ENCODE measurements at regions not wholly inside any gene's neighbourhood (a gene's known extent, or its start where the extent isn't known, plus 50 kb on each side); places are given as distances from the start of the nearest gene placed in this dataset.

GRCh38 chr7:11956991-11957390 lies 125.0 kb upstream of the THSD7A start:
- no peaks in the 10 kb centered on the region for H3K36me3 ChIP-seq (ENCODE audit: control insufficient read depth, insufficient read depth, low read length)
- no peak overlapping the region for H2AFZ ChIP-seq (ENCODE audit: low read length)
- TF ChIP-seq EZH2 (IDR thresholded peaks at IDR 0.05; ENCODE audit: low read length, missing control alignments), result no peak
- no peak for TF ChIP-seq CTCF (conservative IDR thresholded peaks at IDR 0.05 in 1 of 2, IDR thresholded peaks at IDR 0.05 in 1 of 2; ENCODE audit: low read depth in 1 of 2, low read length in 2 of 2)
- H3K9me3 ChIP-seq (ENCODE audit: control insufficient read depth, insufficient read depth, low read depth, low read length), result no peaks in the 10 kb centered on the region
- no peaks in the 10 kb centered on the region for H3K27me3 ChIP-seq (ENCODE audit: control insufficient read depth, insufficient read depth, low read length)
- no peak overlapping the region for H3K9ac ChIP-seq (ENCODE audit: insufficient read depth, low read length)
- H3K4me1 ChIP-seq (ENCODE audit: control insufficient read depth, extremely low read depth, insufficient read depth, low read length), result no peaks in the 10 kb centered on the region
- H3K27ac ChIP-seq (ENCODE audit: insufficient read depth, low read length), result no peak overlapping the region
- H4K20me1 ChIP-seq (ENCODE audit: control insufficient read depth, extremely low read depth, insufficient read depth, low read length), result no peaks in the 10 kb centered on the region
- no peak overlapping the region for H3K4me3 ChIP-seq (replicated peaks in 1 of 4; ENCODE audit: control extremely low read depth in 1 of 4, insufficient read depth in 1 of 4, low read depth in 3 of 4, low read length in 4 of 4)
- no peaks in the 10 kb centered on the region for H3K79me2 ChIP-seq (ENCODE audit: control insufficient read depth, insufficient read depth, low read length)
- H3K4me2 ChIP-seq (ENCODE audit: extremely low read depth, insufficient read depth, low read length), result no peak overlapping the region
- no peak for DNase-seq (ENCODE audit: low read depth in 2 of 2)

- H3K36me3 ChIP-seq (ENCODE audit: control insufficient read depth, insufficient read depth, low read length), result no peaks in the 10 kb centered on the region
- H3K4me2 ChIP-seq (ENCODE audit: extremely low read depth, insufficient read depth, low read length), result no peak overlapping the region
- H3K27me3 ChIP-seq (ENCODE audit: control insufficient read depth, insufficient read depth, low read length), result no peaks in the 10 kb centered on the region
- H3K9me3 ChIP-seq (ENCODE audit: control insufficient read depth, insufficient read depth, low read depth, low read length), result no peaks in the 10 kb centered on the region
- no peaks in the 10 kb centered on the region for H3K79me2 ChIP-seq (ENCODE audit: control insufficient read depth, insufficient read depth, low read length)
- H3K4me3 ChIP-seq (replicated peaks in 1 of 4; ENCODE audit: control extremely low read depth in 1 of 4, insufficient read depth in 1 of 4, low read depth in 3 of 4, low read length in 4 of 4), result no peak overlapping the region
- TF ChIP-seq CTCF (conservative IDR thresholded peaks at IDR 0.05 in 1 of 2, IDR thresholded peaks at IDR 0.05 in 1 of 2; ENCODE audit: low read depth in 1 of 2, low read length in 2 of 2) (no peak), EZH2 (IDR thresholded peaks at IDR 0.05; ENCODE audit: low read length, missing control alignments) (no peak)
- no peak overlapping the region for H2AFZ ChIP-seq (ENCODE audit: low read length)
- H3K27ac ChIP-seq (ENCODE audit: insufficient read depth, low read length), result no peak overlapping the region
- H3K4me1 ChIP-seq (ENCODE audit: control insufficient read depth, extremely low read depth, insufficient read depth, low read length), result no peaks in the 10 kb centered on the region
- H4K20me1 ChIP-seq (ENCODE audit: control insufficient read depth, extremely low read depth, insufficient read depth, low read length), result no peaks in the 10 kb centered on the region
- no peak overlapping the region for H3K9ac ChIP-seq (ENCODE audit: insufficient read depth, low read length)
- no peak for DNase-seq (ENCODE audit: low read depth in 2 of 2)
Observed at GRCh38 chr7:11957956-11958355, 126.0 kb upstream of the THSD7A start.

- H3K4me3 ChIP-seq (replicated peaks in 1 of 4; ENCODE audit: control extremely low read depth in 1 of 4, insufficient read depth in 1 of 4, low read depth in 3 of 4, low read length in 4 of 4), result no peak overlapping the region
- no peaks in the 10 kb centered on the region for H3K79me2 ChIP-seq (ENCODE audit: control insufficient read depth, insufficient read depth, low read length)
- H4K20me1 ChIP-seq (ENCODE audit: control insufficient read depth, extremely low read depth, insufficient read depth, low read length), result no peaks in the 10 kb centered on the region
- H3K27me3 ChIP-seq (ENCODE audit: control insufficient read depth, insufficient read depth, low read length), result no peaks in the 10 kb centered on the region
- H3K4me1 ChIP-seq (ENCODE audit: control insufficient read depth, extremely low read depth, insufficient read depth, low read length), result no peaks in the 10 kb centered on the region
- H3K9ac ChIP-seq (ENCODE audit: insufficient read depth, low read length), result no peak overlapping the region
- H2AFZ ChIP-seq (ENCODE audit: low read length), result no peak overlapping the region
- H3K36me3 ChIP-seq (ENCODE audit: control insufficient read depth, insufficient read depth, low read length), result no peaks in the 10 kb centered on the region
- no peak for TF ChIP-seq CTCF (conservative IDR thresholded peaks at IDR 0.05 in 1 of 2, IDR thresholded peaks at IDR 0.05 in 1 of 2; ENCODE audit: low read depth in 1 of 2, low read length in 2 of 2)
- no peak for TF ChIP-seq EZH2 (IDR thresholded peaks at IDR 0.05; ENCODE audit: low read length, missing control alignments)
- DNase-seq (ENCODE audit: low read depth in 2 of 2), result no peak
- H3K27ac ChIP-seq (ENCODE audit: insufficient read depth, low read length), result no peak overlapping the region
- no peak overlapping the region for H3K4me2 ChIP-seq (ENCODE audit: extremely low read depth, insufficient read depth, low read length)
- no peaks in the 10 kb centered on the region for H3K9me3 ChIP-seq (ENCODE audit: control insufficient read depth, insufficient read depth, low read depth, low read length)
Observed at GRCh38 chr7:11959121-11959520, 127.1 kb upstream of the THSD7A start.

Data from fibroblast of lung (primary cell).